ENCODE measurements at regions not wholly inside any gene's neighbourhood (a gene's known extent, or its start where the extent isn't known, plus 50 kb on each side); places are given as distances from the start of the nearest gene placed in this dataset.

GRCh38 chr1:198436276-198436675 lies 104.2 kb downstream of the ATP6V1G3 start:
- no peak for TF ChIP-seq CTCF (IDR thresholded peaks at IDR 0.05)
- TF ChIP-seq ZFX (IDR thresholded peaks at IDR 0.05; ENCODE audit: borderline replicate concordance): no peak

All from 22Rv1 (cell line).